Mucosa of gallbladder (tissue), 1 donor: ENCODE measurements at regions not wholly inside any gene's neighbourhood (a gene's known extent, or its start where the extent isn't known, plus 50 kb on each side); places are given as distances from the start of the nearest gene placed in this dataset.

Source experiments
- DNase-seq: peaks from one replicate; pipeline ENCODE4 v3.0.0-alpha.2; 2020; ENCODE audit warnings: low spot score
- donor health status: DM: no; HTN: no; CAD: no.

DNA sequence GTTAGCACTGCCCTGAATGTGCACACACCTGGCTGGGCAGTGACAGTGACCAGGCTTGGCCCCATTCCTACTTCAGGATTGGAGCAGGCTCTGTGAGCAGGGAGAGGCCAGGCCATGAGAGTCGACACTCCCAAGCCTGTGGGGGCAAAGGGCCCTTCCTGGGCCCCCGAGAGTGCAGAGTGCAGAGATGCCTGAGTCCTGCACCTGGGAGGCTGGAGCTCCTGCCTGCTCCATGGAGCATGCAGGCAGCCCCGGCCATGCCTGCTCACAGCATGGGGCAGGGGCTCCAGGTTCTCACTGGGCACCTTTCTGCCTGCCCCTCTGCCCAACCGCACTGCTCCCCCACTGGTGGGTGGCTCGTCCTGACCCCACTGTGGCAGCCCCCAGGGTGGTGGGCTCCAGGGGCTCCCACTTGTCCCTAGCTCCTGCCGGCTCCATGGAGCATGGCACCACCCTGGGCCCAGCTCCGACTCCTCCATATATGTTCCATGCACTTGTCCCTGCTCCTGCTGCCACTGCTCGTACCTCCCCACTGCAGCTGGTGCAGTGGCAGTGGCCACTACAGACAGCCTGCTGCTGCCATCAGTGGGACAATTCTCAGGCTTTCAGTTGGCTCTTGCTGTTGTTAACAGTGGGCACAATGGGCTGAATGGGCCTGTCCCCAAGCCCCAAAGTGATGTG, 282.0 kb downstream of the RPRM start:
- DNase-seq: no peak

DNA sequence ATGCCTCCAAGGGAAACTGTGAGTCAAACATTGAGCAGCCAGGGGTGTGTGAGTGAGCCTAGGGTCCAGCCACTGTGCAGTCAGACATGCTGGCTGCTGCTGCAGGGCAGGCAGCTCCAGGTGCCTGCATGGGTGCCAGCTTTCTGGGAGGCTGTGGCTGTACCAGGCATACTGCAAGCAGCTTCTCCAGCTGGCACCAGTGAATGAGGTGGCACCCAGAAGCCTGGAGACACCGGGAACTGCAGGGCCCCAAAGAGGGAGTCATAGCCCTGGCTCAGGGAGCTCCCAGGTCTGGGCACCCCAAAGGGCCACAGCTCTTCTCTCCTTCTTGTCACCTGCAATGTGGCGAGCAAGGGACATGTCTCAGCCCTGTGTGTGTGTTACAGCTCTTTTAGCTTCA, 283.2 kb downstream of the RPRM start:
- DNase-seq: no peak

DNA sequence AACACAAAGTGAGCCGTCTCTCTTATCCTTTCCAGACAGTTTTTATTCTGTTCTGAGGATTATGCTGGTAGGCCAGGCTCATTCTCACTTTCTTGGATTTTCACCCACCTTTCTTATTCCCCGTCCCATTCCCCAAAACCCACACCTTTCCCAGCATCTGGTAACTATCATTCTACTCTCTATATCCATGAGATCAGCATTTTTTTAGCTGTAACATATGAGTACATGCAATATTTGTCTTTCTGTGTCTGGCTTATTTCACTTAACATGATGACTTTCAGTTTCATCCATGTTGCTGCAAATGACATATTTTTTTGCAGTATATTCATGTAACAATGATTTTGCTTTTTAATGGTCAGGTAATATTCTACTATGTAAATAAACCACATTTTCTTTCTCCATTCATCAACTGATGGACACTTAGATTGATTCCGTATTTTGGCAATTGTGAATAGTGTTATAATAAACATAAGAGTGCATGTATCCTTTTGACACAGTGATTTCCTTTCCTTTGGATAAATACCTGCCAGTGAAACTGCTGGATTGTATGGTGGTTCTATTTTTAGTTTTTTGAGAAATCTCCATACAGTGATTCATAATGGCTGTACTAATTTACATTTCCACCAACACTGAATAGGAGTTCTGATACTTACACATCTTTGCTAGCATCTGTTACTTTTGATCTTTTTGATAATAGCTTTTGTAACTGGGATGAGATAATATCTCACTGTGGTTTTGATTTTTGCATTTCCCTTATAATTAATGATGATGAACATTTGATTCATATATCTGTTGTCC, 289.3 kb downstream of the RPRM start:
- no peak for DNase-seq

DNA sequence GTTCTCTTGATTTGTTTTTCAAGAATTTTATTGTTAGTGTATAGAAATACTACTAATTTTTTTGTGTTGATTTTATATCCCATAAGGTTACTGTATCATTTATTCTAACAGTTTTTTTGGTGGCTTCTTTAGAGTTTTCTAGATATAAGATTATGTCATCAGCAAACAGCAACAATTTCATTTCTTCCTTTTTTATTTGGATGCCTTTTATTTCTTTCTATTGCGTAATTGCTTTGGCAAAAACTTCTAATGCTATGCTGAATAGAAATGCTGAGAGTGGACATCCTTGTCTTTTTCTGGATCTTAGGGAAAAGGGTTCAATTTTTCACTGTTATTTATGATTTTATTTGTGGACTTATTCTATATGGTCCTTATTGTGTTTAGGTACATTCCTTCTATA, 298.8 kb downstream of the RPRM start:
- DNase-seq: no peak

DNA sequence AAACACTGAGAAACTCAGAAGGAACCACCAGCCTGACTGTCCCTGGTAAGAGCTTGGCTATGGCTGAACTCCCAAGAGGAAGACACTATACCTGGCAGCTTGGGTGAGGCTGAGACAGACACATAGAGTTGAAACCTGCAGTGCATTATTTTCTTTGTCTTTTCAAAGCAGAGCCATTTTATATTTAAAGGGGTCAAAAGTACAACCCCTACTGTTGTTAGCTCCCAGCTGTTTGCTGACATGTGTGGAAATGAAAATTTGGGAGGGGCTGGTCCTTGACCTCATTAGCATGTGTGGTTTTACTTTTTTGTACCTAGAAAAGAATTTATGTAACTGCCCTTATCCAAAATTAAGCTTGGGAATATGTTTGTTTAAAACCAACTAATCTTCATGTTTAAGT, 309.0 kb downstream of the RPRM start:
- no peak for DNase-seq

DNA sequence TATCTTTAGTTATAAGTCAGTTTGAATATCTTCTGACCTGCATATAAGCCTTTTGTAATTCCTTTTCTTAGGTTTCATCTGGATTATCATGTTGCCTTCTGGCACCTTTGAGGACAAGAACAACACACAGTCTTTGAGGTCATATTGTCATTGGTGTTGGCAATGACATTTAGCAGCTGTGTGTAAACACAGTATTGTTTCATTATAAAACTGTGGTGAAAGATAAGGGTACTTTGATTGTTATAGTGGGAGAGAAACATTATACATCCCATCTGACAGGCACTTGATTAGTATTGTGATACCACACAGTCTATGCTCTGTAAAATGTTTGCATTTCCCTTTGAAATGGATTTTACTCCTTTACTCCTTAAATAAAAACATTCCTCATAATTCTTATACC, 313.5 kb downstream of the RPRM start:
- DNase-seq: no peak

DNA sequence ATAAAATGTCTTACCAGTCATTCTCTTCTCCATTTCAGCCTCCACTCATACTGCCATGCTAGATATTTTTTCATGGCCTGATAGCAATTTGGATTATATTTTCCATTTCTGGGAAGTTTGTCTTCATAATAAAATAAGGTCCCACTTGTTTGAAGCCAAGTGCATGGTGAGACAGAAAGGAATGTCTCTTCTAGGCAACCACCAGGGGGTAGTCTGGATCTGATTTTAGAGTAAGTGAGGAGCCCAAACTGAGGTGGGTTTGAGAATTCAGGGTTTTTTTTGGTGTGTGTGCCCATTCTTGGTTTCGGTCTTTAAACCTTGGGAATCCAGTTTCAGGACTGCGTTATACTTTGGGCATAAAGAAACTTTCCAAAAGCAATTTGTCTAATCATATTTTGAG, 315.5 kb downstream of the RPRM start:
- no peak for DNase-seq

DNA sequence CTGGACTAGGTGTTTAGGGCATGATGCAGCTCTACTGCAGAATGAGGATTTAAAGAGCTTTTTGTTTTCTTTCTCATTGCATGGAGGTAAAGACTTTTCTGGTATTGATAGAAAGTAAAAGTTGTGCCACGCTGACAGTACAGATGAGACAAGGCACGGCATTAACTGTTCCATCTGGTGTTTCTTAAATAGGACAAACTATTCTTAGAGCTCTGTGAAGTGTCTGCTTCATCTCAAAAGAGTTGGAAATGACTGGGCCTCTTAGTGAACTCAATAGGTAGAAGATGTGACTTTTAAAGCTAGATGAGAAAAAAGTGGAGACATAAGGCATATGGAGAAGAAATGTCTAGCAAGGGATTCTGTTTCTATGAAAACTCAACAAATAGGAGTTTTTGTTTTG, 321.8 kb downstream of the RPRM start:
- no peak for DNase-seq

DNA sequence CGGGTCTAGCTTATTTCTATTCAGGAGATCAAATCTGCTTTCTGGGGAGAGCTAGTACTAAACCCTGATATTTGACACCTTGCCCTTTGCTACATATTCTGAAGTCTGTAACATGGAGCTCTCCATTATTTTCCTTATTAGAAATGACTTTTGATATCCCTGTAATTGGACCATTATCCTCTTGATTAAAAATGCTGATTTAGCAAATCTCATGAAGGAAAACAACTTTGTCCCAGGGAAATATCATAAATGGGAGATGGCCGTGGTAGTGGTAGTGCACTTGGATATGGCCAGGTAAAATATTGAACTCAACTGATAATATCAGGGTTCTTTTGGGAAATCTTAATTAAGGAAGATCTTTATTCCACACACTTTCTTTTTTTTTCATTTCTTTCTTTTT, 326.5 kb downstream of the RPRM start:
- DNase-seq: no peak

DNA sequence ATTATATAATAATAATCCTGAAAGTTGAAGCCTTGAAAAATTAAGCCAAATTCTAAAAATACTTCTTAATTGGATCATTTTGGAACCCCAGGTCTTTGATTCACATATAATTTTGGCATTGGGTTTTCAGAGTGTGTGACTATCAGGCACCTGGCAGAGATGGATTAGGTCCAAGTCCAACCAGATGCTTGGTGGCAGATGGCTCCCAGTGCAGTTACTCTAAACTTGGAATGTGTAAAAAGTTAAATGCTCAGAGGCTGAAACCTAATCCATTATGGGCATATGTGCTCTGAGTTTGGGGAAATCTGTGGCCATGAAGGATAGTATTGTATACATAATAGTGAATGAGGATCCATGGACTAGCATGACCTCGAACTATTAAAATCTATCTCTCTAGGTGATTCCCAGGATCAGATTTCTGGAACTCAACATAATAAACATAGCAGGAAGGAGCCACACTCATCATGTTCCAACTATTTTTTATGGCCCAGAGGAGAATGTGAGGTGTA, 333.0 kb downstream of the RPRM start:
- no peak for DNase-seq

DNA sequence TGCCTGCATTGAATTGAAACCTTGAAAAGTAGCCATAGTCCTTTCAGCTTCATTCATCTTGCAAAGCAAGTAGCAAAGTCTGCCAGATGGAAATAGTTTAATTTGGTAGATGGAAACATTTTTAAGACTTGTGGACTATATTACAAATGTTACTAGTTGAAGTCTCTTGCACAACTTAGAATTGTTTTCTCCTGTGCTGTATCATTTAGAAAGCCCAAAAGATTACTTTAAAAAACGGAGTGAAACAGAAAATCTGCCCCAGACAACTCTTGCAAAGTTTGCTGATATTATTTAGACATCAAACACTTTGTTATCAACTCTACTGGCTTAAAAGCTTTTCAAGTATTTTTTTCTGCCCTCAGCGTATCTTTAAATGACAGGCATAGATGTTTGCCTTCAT, 335.0 kb downstream of the RPRM start:
- no peak for DNase-seq

DNA sequence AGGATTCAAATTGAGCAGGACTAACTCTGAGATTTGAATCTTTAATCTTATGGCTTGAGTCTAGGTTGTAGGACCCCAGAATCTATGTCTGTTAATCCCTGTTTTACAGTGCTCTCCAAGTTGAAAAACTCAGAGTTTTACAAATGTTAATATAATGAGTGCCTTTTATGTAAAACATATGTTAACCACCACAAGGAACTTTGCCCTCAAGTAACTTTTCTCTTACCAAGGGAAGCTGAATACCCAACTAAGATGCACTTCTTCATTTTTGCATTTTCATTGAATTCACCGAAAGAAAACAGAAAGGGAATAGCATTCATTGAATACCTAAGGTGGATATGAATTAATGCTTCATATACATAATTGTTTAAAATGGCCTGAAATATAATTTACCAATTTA, 338.1 kb downstream of the RPRM start:
- DNase-seq: no peak

DNA sequence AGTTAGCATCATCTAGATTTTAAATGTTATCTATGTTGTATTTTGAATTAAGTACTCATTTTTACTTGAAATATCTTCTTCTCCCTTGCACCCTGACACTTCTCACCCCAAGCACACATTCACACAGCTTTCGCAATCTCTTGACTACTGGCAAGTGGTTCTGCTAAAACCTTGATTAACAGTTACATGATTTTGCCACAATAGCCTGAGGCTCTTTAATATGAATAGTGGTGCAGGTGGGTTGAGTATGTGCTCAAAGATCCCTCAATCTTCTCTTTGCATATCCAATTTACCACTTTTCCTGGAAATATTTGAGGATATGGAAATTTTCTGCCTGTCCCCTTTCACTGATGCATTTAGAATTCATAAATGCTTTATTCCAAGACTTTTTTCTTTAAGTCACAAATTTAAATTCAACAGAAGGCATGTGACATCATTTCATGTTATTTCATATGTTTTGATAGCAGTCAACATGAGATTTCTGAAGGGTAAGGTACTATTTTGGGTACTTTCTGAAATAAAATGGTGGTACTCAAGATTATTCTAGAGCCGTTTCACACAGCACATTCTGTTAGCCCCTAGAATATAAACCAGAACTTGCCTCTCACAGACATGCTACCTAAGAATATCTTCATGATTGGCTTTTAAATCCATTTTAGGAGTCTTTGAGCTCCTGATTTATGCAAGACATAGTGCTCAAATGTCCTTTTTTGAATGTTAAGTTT, 339.7 kb downstream of the RPRM start:
- no peak for DNase-seq

DNA sequence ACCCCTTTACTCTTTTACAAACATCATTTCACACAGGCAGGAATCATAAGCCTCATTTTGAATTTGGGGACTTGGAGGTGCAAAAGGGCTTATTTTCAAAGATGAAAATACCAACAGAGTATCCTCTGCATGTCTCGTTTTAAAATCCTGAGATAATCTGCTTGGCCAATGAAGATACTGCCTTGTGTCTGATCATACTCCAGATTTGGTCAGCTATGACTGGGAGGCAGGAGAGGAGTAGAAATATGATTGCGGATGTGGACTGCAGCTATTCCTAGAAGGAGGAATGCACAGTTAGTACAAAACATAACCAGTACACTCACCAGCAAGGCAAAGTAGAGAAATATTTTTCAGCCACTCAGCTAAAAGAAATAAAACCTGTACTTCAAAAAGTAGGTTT, 342.3 kb downstream of the RPRM start:
- DNase-seq: no peak

DNA sequence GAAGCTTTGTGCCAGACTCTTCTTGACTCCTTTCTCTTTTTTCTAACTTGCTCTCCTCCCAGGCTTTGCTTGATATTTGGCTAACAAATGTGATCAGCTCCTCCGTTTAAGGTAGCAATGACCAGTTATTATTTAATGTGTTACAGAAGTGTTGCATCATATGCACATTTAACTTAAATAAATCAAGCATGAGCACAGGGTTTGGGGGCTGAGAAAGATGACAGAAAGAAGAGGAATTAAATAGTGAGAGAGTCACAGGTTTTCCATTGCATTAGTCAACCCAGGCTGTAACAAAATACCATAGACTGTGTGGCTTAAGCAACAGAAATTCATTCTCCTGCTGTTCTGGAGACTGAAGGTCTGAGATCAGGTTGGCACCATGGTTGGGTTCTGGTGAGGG, 343.8 kb downstream of the RPRM start:
- DNase-seq: no peak

DNA sequence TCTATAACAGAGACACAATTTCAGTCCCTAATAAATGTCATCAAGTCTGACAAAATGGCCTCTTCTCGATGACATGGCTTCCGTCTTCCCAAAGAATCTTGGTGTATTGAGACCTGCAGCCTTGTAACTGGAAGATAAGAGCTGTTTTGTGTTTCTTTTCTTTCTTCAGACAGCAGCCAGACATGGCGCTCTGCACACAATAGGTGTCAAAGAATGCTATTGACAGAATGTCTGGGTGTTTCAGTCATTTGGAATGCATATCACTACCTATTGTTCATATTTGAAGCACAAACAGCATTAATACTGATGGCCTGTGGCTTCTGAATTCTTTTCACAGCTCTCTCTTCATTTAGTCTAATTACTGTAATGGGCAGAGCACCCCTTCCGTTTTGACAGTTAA, 344.8 kb downstream of the RPRM start:
- DNase-seq: no peak

DNA sequence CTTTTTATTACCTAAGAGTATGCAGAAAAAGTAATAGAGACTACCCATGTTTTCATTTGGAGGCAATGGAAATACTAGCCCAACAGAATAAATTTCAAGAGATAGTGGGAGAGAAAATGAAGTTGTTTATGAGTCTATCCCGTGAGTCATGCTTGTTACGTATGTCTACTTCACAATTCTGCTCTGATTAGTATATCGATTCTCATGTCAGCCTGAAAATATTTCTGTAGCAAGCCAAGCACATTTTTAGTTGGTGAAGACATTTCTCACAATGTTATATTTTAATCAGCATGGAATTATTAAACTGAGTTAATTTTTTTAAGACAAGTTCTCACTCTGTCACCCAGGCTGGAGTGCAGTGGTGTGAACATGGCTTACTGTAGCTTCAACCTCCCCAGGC, 346.1 kb downstream of the RPRM start:
- DNase-seq: no peak

DNA sequence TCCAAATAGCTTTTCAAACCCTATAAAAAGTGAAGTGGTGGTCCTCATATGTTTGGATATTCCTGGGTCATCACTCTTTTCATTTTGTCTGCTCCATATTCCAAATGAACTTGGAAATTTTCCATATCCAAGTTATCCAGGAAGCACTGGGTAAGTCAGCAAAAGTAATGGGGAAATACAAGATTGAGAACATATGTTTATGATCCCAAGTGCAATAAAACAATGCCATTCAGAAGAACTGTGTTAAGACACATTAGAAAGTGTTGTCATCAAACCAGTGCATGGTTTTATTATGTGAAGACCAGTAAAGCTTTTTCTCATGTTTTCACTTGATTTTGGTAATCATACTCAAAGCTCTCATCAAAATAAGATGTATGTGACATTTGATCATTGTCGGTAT, 363.4 kb downstream of the RPRM start:
- DNase-seq: no peak

DNA sequence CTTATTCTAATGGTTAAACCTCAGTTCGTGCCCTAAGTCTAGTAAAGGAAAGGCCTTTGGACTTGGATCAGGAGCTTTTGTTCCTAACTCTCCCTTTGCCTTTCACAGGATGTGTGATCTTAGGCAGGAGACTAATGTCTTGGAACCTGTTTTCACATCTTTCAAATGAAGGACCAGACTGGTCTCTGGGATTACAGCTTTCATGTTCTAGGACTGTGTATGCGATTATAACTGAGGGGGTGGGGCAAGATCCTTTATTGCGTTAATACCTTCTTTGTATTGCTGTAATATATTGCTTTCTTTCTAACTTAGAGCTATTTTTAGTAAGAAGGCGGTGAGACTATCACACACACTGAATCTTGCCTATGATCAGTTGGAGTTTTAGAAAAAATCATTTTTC, 368.1 kb downstream of the RPRM start:
- DNase-seq: no peak

DNA sequence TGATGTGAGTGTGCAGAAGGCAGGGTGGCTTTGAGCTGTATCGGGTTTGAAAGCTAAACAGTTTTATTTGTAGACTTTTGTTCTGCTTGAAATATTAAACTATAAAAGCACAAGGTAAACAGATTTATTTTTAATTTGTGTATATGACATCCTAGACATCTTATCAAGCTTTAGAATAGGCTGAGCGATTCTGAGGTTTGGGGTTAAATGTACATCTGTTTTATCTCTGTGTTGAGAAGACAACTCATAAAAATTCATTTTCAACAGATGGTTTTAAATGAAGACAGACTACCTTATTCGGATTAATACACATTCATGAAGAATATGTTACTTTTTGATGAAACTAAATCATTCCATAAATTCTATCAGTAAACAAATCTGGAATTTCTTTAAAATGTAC, 368.8 kb downstream of the RPRM start:
- DNase-seq: no peak

DNA sequence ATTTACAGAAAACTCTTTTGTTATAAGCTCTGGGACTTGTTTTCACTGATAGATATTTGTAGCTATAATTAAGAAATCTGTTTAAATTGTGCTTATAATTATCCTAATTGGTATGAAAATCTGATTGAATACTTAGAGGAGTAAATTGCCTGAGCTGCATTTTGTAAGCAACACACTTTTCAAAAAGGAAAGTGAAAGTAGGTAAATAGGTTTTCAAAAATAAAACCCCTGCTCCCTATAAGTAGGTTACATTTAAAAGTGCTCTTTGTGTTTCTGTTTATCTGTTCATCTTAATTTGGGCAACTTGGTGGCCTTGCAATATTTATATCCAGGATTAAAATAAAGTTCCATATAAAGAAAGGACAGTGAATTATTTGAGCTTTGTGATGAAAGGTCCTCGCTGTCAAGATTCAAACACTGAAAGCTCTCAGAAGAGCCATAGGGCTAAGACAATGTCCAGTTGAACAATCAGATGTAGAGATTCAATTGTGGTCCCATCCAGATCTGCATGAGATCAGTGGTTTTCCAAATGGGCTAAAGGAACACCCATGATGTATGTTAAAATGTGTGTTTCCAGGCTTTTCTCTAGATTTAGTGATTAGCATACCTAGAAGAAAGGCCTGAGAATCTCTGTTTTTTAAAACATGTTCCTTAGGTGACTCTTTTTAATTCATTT, 371.6 kb downstream of the RPRM start:
- no peak for DNase-seq

DNA sequence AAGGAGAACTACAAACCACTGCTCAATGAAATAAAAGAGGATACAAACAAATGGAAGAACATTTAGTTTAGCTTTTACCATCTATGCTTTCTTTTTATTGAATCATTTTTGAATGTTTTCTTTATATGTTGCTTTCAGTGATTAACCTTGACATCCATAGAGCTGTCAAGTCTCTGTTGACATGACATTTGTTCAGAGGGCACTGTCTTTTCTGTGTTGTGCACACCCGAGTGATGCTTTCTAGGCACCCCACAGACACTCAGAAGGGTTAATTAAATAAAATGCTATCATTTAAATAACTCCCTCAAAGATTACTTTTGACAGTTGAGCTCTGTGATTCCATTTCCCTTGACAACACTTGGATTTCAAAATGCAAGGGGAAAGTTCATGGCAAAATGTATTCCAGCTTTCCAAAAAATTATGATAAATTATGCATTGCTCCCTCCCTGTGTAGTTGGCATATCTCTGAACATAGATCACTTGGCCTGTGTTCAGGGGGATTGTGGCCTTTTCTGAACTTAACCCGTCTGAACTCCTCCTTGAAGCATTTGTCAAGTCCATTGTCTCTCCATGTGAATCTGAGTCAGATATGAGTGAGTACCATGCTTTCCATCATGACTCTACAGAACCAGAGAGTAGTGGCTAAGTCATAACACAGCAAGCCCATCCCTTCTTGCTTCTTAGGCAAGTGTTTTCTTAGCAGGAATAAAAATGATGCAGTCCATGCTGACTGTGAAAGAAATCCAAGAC, 372.6 kb downstream of the RPRM start:
- DNase-seq: no peak
